K562 (cell line): ENCODE measurements at regions not wholly inside any gene's neighbourhood (a gene's known extent, or its start where the extent isn't known, plus 50 kb on each side); places are given as distances from the start of the nearest gene placed in this dataset.

Experiments
- ATAC-seq: fragments of 200-7000 bp; cut with Tn5 transposase; 3 replicates; pipeline ENCODE4 v1.9.1; 2020; ENCODE audit warnings: moderate library complexity
- BruUV-seq: library from RNA; stranded (reverse); fragments of 400-500 nt; replicated peaks from 2 replicates; lab custom pipeline; 2021; lab: Mats Ljungman, UMichigan
- CTCF ChIA-PET: fragments of 300-600 bp; formaldehyde crosslinking; extraction: SDS; loops from one replicate; lab custom pipeline; 2021; ENCODE audit warnings: low intra/inter-chr PET ratio; lab: Yijun Ruan, JAX
- POLR2A ChIA-PET: fragments of 300-600, 350-650 bp; sonication (Branson Sonifier 250); formaldehyde crosslinking; extraction: SDS; loops from one replicate; lab custom pipeline; 2021; ENCODE audit warnings: antibody characterized with exemption, inconsistent platforms; lab: Yijun Ruan, JAX
- DNase-seq, 4 experiments: peaks; one replicate each; pipeline versions ENCODE4 v3.0.0 to v3.0.0-alpha.2; 2011 to 2018; ENCODE audit warnings: low spot score in 3 of 4, mixed read lengths in 3 of 4; ENCODE audit errors: extremely low read depth in 1 of 4
- FAIRE-seq: peaks from 2 replicates; lab custom pipeline; 2011; peaks lifted over from hg19 to GRCh38; lab: Jason Lieb, UNC
- H2AFZ ChIP-seq: 2 replicates; pipeline ENCODE4 v1.6.0; 2011; ENCODE audit warnings: low read depth, low read length, control low read depth, inconsistent platforms
- H3K27ac ChIP-seq: fragments of 200-600 bp; 3 replicates; pipeline ENCODE4 v1.8.0; 2011; ENCODE audit warnings: low read depth, mild to moderate bottlenecking, control low read depth, inconsistent platforms, low read length, moderate library complexity, mixed read lengths; ENCODE audit errors: extremely low read depth
- H3K27me3 ChIP-seq, 2 experiments: fragments of 300-600 bp in 1 of 2; 2 replicates in 1 of 2; 3 replicates in 1 of 2; pipeline versions ENCODE4 v1.6.0 to v1.8.0; 2011; ENCODE audit warnings: inconsistent platforms in 2 of 2, low read length in 2 of 2, mild to moderate bottlenecking in 1 of 2, mixed read lengths in 1 of 2, moderate library complexity in 1 of 2; ENCODE audit not compliant: control insufficient read depth in 2 of 2, insufficient read depth in 2 of 2
- H3K36me3 ChIP-seq: fragments of 300-600 bp; 3 replicates; pipeline ENCODE4 v1.8.0; 2011; ENCODE audit warnings: mild to moderate bottlenecking, low read length, inconsistent platforms; ENCODE audit not compliant: control insufficient read depth, insufficient read depth
- H3K4me1 ChIP-seq, 2 experiments: fragments of 200-600 bp in 1 of 2; replicated peaks in 1 of 2; 2 replicates in 1 of 2; 3 replicates in 1 of 2; pipeline versions ENCODE4 v1.5.1 to v1.8.0; 2011; ENCODE audit warnings: inconsistent platforms in 2 of 2, low read length in 2 of 2, mild to moderate bottlenecking in 1 of 2, mixed read lengths in 1 of 2, moderate library complexity in 1 of 2; ENCODE audit not compliant: control insufficient read depth in 2 of 2, insufficient read depth in 2 of 2
- H3K4me2 ChIP-seq: 2 replicates; pipeline ENCODE4 v1.6.1; 2011; ENCODE audit warnings: low read length, control low read depth, inconsistent platforms, mixed read lengths; ENCODE audit not compliant: insufficient read depth
- H3K4me3 ChIP-seq: fragments of 200-600 bp; sonication (generic), shearing (Covaris generic); 2 replicates; pipeline ENCODE4 v1.5.1; 2016; ENCODE audit warnings: control low read depth, inconsistent platforms
- H3K79me2 ChIP-seq: fragments of 200-600 bp; 3 replicates; pipeline ENCODE4 v1.8.0; 2011; ENCODE audit warnings: low read length, inconsistent platforms; ENCODE audit not compliant: control insufficient read depth, insufficient read depth
- H3K9ac ChIP-seq, 2 experiments: 2 replicates each; pipeline versions ENCODE4 v1.6.0 to v1.6.1; 2011; ENCODE audit warnings: low read depth in 2 of 2, low read length in 2 of 2, control low read depth in 1 of 2, inconsistent platforms in 1 of 2, mild to moderate bottlenecking in 1 of 2, mixed read lengths in 1 of 2; ENCODE audit not compliant: insufficient read depth in 1 of 2
- H3K9me1 ChIP-seq: one replicate; pipeline ENCODE4 v1.6.0; 2011; ENCODE audit warnings: inconsistent platforms, mild to moderate bottlenecking, low read length, moderate library complexity; ENCODE audit not compliant: control insufficient read depth, insufficient read depth
- H3K9me3 ChIP-seq: replicated peaks from 2 replicates; pipeline ENCODE4 v1.5.1; 2011; ENCODE audit warnings: low read depth, low read length, inconsistent platforms; ENCODE audit not compliant: control insufficient read depth, insufficient read depth
- H4K20me1 ChIP-seq: replicated peaks from 2 replicates; pipeline ENCODE4 v1.6.1; 2011; ENCODE audit warnings: low read length, inconsistent platforms, mixed read lengths; ENCODE audit not compliant: control insufficient read depth, insufficient read depth
- ATF6 ChIP-seq: sonication (generic); formaldehyde crosslinking; IDR thresholded peaks from 2 replicates; pipeline ENCODE4 v1.4.0; 2020; ENCODE audit warnings: mild to moderate bottlenecking, missing genetic modification reagents
- CBX2 ChIP-seq: fragments of 200-600 bp; sonication (generic); IDR thresholded peaks from one replicate; pipeline ENCODE4 v1.6.1; 2012; ENCODE audit warnings: mild to moderate bottlenecking, low read length, inconsistent platforms; ENCODE audit not compliant: insufficient read depth, poor library complexity, severe bottlenecking
- CGGBP1 ChIP-seq: fragments of 250-450 bp; sonication (Bioruptor Pico); IDR thresholded peaks from 2 replicates; pipeline ENCODE4 v1.9.0; 2021; ENCODE audit warnings: mild to moderate bottlenecking
- ESRRA ChIP-seq: fragments of 450-650 bp; IDR thresholded peaks from 2 replicates; pipeline ENCODE4 v1.6.1; 2014; ENCODE audit warnings: low read depth, mild to moderate bottlenecking, moderate library complexity, borderline replicate concordance
- NCOA6 ChIP-seq: fragments of 450-650 bp; IDR thresholded peaks from 2 replicates; pipeline ENCODE4 v1.6.1; 2017; ENCODE audit warnings: mild to moderate bottlenecking
- SOX6 ChIP-seq: fragments of 450-650 bp; IDR thresholded peaks from 2 replicates; pipeline ENCODE4 v1.6.1; 2014; ENCODE audit warnings: mild to moderate bottlenecking
- TEAD4 ChIP-seq, 2 experiments: sonication (generic) in 1 of 2; formaldehyde crosslinking in 1 of 2; IDR thresholded peaks; 2 replicates each; pipeline versions ENCODE4 v1.6.1 to v1.8.0; 2012 to 2022; ENCODE audit warnings: borderline replicate concordance in 1 of 2, inconsistent platforms in 1 of 2, low read length in 1 of 2, mild to moderate bottlenecking in 1 of 2, missing genetic modification reagents in 1 of 2
- TSC22D4 ChIP-seq: fragments of 450-650 bp; IDR thresholded peaks from 2 replicates; pipeline ENCODE4 v1.6.1; 2016; ENCODE audit warnings: missing genetic modification characterization, missing biosample characterization, control low read depth
- ZNF324 ChIP-seq: fragments of 250-450 bp; sonication (Bioruptor Pico); IDR thresholded peaks from 2 replicates; pipeline ENCODE4 v1.4.0; 2020; ENCODE audit warnings: mild to moderate bottlenecking
- ZNF41 ChIP-seq: fragments of 250-450 bp; sonication (Bioruptor Pico); conservative IDR thresholded peaks from 2 replicates; pipeline ENCODE4 v1.4.0; 2020; ENCODE audit warnings: mild to moderate bottlenecking
- WGBS: fragments of 100-300 bp; shearing (Covaris generic); methylation state at CpG from one replicate; pipeline ENCODE4 v1.1.6; 2016; ENCODE audit warnings: low coverage, mixed read lengths; ENCODE audit not compliant: insufficient coverage; ENCODE audit errors: missing lambda C conversion rate; 5-methylcytosine and 5-hydroxymethylcytosine counted together
- in situ Hi-C: fragments of 300-500 bp; cut with MboI; formaldehyde crosslinking; loops from 4 replicates; pipeline ENCODE4 v1.15.0; 2018; ENCODE audit warnings: inconsistent platforms, mixed read lengths
- intact Hi-C: fragments of 100-400 bp; cut with micrococcal nuclease; formaldehyde crosslinking; loops from 2 replicates; pipeline ENCODE4 v1.14.2; 2022
- TF ChIP-seq, protein P1 (sequence below): fragments of 250-450 bp; sonication (Bioruptor Pico); IDR thresholded peaks from 2 replicates; pipeline ENCODE4 v1.5.0; 2021
- TF ChIP-seq, protein P2 (sequence below): sonication (generic); formaldehyde crosslinking; IDR thresholded peaks from 2 replicates; pipeline ENCODE4 v1.8.0; 2022; ENCODE audit warnings: missing genetic modification reagents, mild to moderate bottlenecking, moderate library complexity, borderline replicate concordance
- TF ChIP-seq, protein P3 (sequence below): fragments of 450-650 bp; IDR thresholded peaks from 2 replicates; pipeline ENCODE4 v1.6.1; 2018; ENCODE audit warnings: mild to moderate bottlenecking, low read depth; ENCODE audit not compliant: partially characterized antibody
- TF ChIP-seq, protein P4 (sequence below): fragments of 250-450 bp; sonication (Bioruptor Pico); IDR thresholded peaks from 2 replicates; pipeline ENCODE4 v1.5.1; 2021; ENCODE audit warnings: mild to moderate bottlenecking

DNA sequence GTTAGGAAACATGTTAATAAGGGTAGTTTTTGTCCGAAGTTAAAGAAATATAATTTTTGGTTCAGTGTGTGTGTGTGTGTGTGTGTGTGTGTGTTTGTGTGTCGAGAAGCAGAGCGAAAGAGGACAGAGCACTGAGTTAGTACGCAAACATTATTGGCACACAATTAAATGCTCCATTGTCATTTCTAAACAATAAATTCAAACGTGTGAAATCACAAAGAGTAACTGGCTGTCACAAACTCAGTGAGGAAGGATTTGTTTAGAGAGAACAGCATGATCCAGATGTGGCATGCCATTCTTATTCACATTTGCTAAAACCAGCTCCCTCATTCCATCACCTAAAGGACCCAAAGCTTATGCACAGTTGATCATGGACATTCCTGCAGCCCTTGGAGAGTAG, 970.8 kb downstream of the DTWD2 start:
- DNase-seq (no peak), FAIRE-seq (no peak), ATAC-seq (no peak)
- no peak overlapping the region for H3K9ac ChIP-seq
- H3K9me3 ChIP-seq = no peaks in the 10 kb centered on the region
- BruUV-seq = no TSS peak
- POLR2A ChIA-PET = no interaction called here
- CTCF ChIA-PET = no interaction called here
- no peaks in the 10 kb centered on the region for H3K27me3 ChIP-seq
- intact Hi-C loops = no loop called here
- no peak overlapping the region for H3K4me3 ChIP-seq
- H2AFZ ChIP-seq = no peak overlapping the region
- H4K20me1 ChIP-seq = no peaks in the 10 kb centered on the region
- no peak overlapping the region for H3K27ac ChIP-seq
- no peaks in the 10 kb centered on the region for H3K9me1 ChIP-seq
- 4% methylated on average over 5 of the region's 5 CpGs for WGBS
- no peaks in the 10 kb centered on the region for H3K4me1 ChIP-seq
- no peak overlapping the region for H3K4me2 ChIP-seq
- in situ Hi-C loops = no loop called here
- no peaks in the 10 kb centered on the region for H3K36me3 ChIP-seq
- no peaks in the 10 kb centered on the region for H3K79me2 ChIP-seq
- TF ChIP-seq, protein P1, sequence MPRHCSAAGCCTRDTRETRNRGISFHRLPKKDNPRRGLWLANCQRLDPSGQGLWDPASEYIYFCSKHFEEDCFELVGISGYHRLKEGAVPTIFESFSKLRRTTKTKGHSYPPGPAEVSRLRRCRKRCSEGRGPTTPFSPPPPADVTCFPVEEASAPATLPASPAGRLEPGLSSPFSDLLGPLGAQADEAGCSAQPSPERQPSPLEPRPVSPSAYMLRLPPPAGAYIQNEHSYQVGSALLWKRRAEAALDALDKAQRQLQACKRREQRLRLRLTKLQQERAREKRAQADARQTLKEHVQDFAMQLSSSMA (CRISPR knock-in tag) = no peak
- TF ChIP-seq CBX2 (no peak), ESRRA (no peak), ATF6 (CRISPR knock-in tag) (no peak), CGGBP1 (CRISPR knock-in tag) (no peak), TEAD4 (IDR thresholded peaks at IDR 0.05; ENCODE audit: low read length) (no peak), TEAD4 (CRISPR knock-in tag; IDR thresholded peaks at IDR 0.05; ENCODE audit: borderline replicate concordance) (no peak), TSC22D4 (tag) (no peak), SOX6 (no peak), ZNF41 (no peak), ZNF324 (CRISPR knock-in tag) (no peak), NCOA6 (no peak)
- TF ChIP-seq, protein P2, sequence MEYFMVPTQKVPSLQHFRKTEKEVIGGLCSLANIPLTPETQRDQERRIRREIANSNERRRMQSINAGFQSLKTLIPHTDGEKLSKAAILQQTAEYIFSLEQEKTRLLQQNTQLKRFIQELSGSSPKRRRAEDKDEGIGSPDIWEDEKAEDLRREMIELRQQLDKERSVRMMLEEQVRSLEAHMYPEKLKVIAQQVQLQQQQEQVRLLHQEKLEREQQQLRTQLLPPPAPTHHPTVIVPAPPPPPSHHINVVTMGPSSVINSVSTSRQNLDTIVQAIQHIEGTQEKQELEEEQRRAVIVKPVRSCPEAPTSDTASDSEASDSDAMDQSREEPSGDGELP (CRISPR knock-in tag) = no peak
- TF ChIP-seq, protein P3, sequence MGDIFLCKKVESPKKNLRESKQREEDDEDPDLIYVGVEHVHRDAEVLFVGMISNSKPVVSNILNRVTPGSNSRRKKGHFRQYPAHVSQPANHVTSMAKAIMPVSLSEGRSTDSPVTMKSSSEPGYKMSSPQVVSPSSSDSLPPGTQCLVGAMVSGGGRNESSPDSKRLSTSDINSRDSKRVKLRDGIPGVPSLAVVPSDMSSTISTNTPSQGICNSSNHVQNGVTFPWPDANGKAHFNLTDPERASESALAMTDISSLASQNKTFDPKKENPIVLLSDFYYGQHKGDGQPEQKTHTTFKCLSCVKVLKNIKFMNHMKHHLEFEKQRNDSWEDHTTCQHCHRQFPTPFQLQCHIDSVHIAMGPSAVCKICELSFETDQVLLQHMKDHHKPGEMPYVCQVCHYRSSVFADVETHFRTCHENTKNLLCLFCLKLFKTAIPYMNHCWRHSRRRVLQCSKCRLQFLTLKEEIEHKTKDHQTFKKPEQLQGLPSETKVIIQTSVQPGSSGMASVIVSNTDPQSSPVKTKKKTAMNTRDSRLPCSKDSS = no peak
- TF ChIP-seq, protein P4, sequence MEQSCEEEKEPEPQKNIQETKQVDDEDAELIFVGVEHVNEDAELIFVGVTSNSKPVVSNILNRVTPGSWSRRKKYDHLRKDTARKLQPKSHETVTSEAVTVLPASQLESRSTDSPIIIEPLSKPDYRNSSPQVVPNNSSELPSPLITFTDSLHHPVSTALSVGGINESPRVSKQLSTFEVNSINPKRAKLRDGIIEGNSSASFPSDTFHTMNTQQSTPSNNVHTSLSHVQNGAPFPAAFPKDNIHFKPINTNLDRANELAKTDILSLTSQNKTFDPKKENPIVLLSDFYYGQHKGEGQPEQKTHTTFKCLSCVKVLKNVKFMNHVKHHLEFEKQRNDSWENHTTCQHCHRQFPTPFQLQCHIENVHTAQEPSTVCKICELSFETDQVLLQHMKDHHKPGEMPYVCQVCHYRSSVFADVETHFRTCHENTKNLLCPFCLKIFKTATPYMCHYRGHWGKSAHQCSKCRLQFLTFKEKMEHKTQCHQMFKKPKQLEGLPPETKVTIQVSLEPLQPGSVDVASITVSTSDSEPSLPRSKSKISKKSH = no peak
